Stimulated activated CD8-positive, alpha-beta memory T cell treated with anti-CD3 and anti-CD28 coated beads, Interleukin-4, amount 100 ng/mL, for 48 hours (primary cell): ENCODE measurements at regions not wholly inside any gene's neighbourhood (a gene's known extent, or its start where the extent isn't known, plus 50 kb on each side); places are given as distances from the start of the nearest gene placed in this dataset.
"Not testable (repeated sequence)": the region's sequence is repeated elsewhere in the genome, so short reads cannot be mapped to it uniquely, and the experiment has no call there.

Experiments used
- DNase-seq: peaks from one replicate; pipeline ENCODE4 v3.0.0-alpha.2; 2020

DNA sequence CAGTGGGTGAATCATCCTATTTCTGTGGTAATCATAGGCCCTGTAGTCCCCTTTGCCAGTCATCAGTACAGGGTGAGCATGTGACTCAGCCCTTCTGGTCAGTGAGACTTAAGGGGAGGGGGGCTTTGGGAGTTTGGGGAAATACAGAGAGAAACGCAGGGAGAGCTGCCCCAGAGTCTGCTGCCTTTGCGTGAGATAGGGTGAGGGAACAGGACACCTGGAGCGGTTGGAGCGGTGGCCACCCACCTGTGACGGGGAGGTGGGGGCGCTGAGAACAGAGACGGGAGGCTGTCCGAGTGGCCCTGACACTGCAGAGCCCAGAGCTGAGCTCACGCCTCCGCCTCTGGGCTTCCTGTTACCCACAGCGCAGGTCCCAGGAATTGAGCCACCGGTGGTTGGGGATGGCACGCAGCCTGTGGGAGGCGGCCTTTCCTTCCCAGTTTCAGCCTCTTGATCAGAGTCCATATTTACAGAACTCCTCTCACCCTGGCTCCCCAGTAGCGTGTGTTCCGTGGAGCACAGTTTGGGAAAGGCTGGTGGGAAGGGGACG, 92.0 kb upstream of the ERCC6L2 start:
- DNase-seq = no peak

GRCh38 chr9:95780751-95781150, 94.7 kb upstream of the ERCC6L2 start:
- DNase-seq = no peak

- no peak for DNase-seq
Measured at GRCh38 chr9:95780121-95780520, 95.4 kb upstream of the ERCC6L2 start.

DNA sequence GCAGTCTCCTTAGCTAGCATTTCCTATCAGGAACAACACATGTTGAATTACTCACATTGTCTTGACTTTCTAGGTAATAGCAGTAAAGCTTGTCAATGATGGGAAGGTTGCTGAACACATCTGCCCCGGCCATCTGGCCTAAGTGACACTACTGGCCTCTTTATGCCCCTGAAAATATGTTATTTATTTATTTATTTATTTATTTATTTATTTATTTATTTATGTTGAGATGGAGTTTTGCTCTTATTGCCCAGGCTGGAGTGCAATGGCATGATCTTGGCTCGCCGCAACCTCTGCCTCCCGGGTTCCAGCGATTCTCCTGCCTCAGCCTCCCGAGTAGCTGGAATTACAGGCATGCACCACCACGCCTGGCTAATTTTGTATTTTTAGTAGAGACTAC, 95.9 kb upstream of the ERCC6L2 start:
- DNase-seq = not testable (repeated sequence)

- no peak for DNase-seq
Measured at GRCh38 chr9:95778957-95779356, 96.5 kb upstream of the ERCC6L2 start.

- no peak for DNase-seq
Measured at GRCh38 chr9:95777136-95777535, 98.4 kb upstream of the ERCC6L2 start.

- DNase-seq = no peak
Measured at GRCh38 chr9:95776176-95776575, 99.3 kb upstream of the ERCC6L2 start.

GRCh38 chr9:95775191-95775590, 100.3 kb upstream of the ERCC6L2 start:
- DNase-seq = no peak

DNA sequence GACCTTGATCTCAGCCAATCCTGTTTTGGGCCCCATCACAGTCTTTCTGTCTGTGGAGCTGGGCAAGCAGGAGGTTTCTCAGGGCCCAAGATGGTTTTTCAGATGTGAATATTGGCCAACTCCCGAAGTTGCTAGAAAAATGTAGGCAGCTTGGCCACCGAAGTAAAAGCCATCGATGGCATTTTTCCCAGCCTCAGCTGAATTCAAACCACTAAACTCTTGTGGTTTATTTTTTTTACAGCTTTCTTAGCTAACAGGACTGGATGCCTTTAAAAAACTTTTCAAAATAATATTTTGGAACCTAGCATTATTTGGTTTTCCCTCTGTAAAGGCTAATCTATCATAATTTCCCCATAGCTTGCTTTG, 102.5 kb upstream of the ERCC6L2 start:
- DNase-seq = no peak

- peak; percentile 30 for DNase-seq
Measured at GRCh38 chr9:95772320-95773052, 103.0 kb upstream of the ERCC6L2 start.

- no peak for DNase-seq
Measured at GRCh38 chr9:95771556-95772246, 103.8 kb upstream of the ERCC6L2 start.

DNA sequence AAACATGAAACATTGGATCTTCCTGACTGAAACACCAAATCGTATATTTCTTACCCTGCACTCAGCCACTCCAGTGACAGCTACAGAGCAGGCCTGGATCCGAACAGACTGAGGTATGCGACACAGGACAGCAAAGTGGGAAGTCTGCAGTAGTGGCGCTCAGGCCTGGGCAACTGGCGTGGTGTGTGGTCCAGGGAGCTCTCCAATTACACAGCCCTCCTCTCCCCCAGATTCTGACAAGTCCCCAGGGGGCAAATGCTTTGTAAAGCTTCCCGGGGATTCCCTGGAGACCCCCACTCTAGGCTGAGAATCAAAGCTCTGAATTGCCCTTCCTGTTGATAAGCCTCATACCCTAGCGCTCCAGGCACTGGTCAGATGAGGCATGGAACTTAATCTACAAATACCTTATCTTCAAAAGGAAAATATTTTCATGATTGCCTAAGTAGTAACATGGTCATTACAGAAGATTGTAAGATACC, 104.8 kb upstream of the ERCC6L2 start:
- no peak for DNase-seq

GRCh38 chr9:95769909-95770433, 105.5 kb upstream of the ERCC6L2 start:
- no peak for DNase-seq

DNA sequence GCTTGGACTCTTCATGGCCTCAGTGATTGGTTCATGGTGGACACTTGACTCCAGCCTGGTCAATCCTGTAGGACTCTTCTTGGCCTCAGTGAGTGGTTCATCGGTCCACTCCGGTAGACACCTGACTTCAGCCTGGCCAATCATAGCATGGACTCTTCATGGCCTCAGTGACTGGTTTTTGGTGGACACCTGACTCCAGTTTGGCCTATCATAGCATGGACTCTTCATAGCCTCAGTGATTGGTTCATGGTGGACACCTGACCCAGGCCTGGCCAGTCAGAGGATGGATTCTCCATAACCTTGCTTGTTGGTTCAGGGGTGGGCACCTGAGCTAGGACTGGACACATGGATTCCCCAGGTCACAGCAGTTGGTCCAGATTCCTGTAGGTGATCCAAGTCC, 106.0 kb upstream of the ERCC6L2 start:
- no peak for DNase-seq

DNA sequence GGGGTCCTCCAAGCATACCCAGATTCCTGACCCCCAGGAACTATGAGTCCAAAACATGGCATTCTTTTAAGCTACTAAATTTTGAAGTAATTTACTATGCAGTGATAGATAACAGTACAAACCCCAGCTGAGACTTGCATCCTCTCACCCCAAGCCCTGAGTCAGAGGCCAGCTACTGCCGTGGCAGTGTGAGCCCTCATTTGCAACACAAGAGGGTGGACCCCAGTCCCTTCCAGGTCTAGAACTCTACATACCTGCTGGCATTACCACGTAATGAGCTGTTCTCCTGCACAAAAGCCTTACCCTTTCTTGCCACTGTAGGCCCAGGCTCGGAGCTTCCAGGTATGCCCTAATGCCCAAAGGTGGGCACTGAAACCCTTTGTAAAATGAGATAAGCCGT, 108.6 kb upstream of the ERCC6L2 start:
- no peak for DNase-seq

GRCh38 chr9:95764533-95765319, 110.8 kb upstream of the ERCC6L2 start:
- no peak for DNase-seq

- no peak for DNase-seq
Measured at GRCh38 chr9:95763983-95764382, 111.5 kb upstream of the ERCC6L2 start.

GRCh38 chr9:95763006-95763405, 112.5 kb upstream of the ERCC6L2 start:
- DNase-seq = no peak

DNA sequence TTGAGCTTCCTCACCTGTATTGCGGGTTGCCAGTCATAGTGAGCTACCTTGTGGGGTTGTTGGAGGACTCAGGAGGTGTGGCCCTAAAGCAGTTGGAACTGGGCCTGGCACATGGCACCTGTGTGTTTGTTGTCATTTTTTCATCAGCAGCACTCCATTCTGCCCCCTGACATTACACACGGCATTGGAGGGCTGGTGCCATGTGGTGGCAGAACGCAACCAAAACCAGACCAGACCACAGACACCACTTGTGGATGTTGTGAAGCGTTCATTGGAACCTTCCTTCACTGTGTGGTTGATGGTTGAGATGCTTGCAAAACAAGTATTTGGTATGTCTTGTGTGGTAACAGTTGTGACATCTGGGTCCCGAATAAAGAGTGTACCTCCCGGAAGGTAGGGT, 113.2 kb upstream of the ERCC6L2 start:
- peak; percentile 39 for DNase-seq

- DNase-seq = no peak
Measured at GRCh38 chr9:95760791-95761190, 114.7 kb upstream of the ERCC6L2 start.

GRCh38 chr9:95757439-95757838, 118.1 kb upstream of the ERCC6L2 start:
- no peak for DNase-seq

DNA sequence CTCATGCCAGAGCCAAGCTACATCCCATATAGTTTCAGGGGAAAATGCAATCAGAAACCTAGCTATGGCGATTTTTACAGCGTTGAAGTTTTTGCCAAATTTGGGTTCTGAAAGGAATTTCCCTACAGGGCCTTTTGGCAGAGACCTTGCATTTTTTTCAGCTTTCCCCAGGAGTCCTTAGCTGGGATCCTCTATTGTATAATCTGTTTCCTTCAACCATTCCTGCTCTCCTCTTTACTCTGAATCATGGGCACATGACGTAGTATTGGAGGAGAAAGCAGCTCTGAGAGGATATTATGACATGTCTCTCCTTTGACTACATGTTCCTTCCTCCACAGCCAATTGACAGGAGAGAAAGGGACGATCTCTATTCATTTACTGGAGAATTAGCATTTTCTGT, 118.5 kb upstream of the ERCC6L2 start:
- no peak for DNase-seq

DNA sequence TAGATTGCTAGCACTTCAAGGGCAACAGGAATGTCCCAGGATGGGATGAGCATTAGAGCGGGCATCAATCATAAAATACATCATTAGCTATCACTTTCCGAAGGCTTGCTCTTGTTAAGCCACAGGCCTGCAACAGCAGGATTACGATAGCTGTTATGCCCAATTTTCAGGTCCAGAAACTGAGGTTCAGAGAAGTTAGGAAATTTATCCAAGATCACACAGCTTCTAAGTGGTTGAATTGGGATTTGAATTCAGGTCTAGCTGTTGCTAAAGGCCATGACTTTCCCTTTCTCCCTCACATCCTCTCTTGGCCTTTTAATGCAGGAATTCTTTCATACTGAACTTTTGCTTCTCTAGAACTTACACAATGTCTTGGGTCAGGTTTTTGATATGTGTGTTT, 119.4 kb upstream of the ERCC6L2 start:
- DNase-seq = no peak
